MM.1S (cell line): ENCODE measurements at regions not wholly inside any gene's neighbourhood (a gene's known extent, or its start where the extent isn't known, plus 50 kb on each side); places are given as distances from the start of the nearest gene placed in this dataset.

Experiments
- DNase-seq: peaks from one replicate; pipeline ENCODE4 v3.0.0-alpha.2; 2015
- H2AFZ ChIP-seq: fragments of 300-600 bp; sonication (generic); 2 replicates; pipeline ENCODE4 v1.6.0; 2016; ENCODE audit warnings: antibody characterized with exemption, low read length
- H3F3A ChIP-seq: fragments of 300-600 bp; sonication (generic); 2 replicates; pipeline ENCODE4 v1.6.1; 2016; ENCODE audit warnings: mild to moderate bottlenecking, antibody characterized with exemption, low read length, moderate library complexity, mixed read lengths; ENCODE audit not compliant: insufficient read depth
- H3K27ac ChIP-seq: fragments of 300-600 bp; sonication (generic); 2 replicates; pipeline ENCODE4 v1.5.1; 2016; ENCODE audit warnings: mild to moderate bottlenecking, low read length
- H3K27me3 ChIP-seq: fragments of 300-600 bp; sonication (generic); replicated peaks from 2 replicates; pipeline ENCODE4 v1.6.0; 2016; ENCODE audit warnings: low read length; ENCODE audit not compliant: insufficient read depth
- H3K36me3 ChIP-seq: fragments of 300-600 bp; sonication (generic); replicated peaks from 2 replicates; pipeline ENCODE4 v1.6.1; 2016; ENCODE audit warnings: mild to moderate bottlenecking, low read length, mixed read lengths; ENCODE audit not compliant: insufficient read depth
- H3K4me1 ChIP-seq: fragments of 300-600 bp; sonication (generic); 2 replicates; pipeline ENCODE4 v1.6.1; 2016; ENCODE audit warnings: low read length, mixed read lengths
- H3K4me2 ChIP-seq: fragments of 300-600 bp; sonication (generic); 2 replicates; pipeline ENCODE4 v1.6.0; 2016; ENCODE audit warnings: low read depth, low read length
- H3K4me3 ChIP-seq: fragments of 300-600 bp; sonication (generic); 2 replicates; pipeline ENCODE4 v1.5.1; 2016; ENCODE audit warnings: low read length, mixed read lengths
- H3K79me2 ChIP-seq: fragments of 300-600 bp; sonication (generic); 2 replicates; pipeline ENCODE4 v1.6.1; 2016; ENCODE audit warnings: mixed run types, low read length, mixed read lengths
- H3K9ac ChIP-seq: fragments of 300-600 bp; sonication (generic); 2 replicates; pipeline ENCODE4 v1.6.1; 2016; ENCODE audit warnings: low read length, mixed read lengths
- H3K9me2 ChIP-seq: fragments of 300-600 bp; sonication (generic); replicated peaks from 2 replicates; pipeline ENCODE4 v1.6.1; 2016; ENCODE audit warnings: mild to moderate bottlenecking, low read length, mixed read lengths; ENCODE audit not compliant: insufficient read depth
- H3K9me3 ChIP-seq: fragments of 300-600 bp; sonication (generic); replicated peaks from 2 replicates; pipeline ENCODE4 v1.6.1; 2016; ENCODE audit warnings: mild to moderate bottlenecking, low read length, mixed read lengths; ENCODE audit not compliant: insufficient read depth
- H4K20me1 ChIP-seq: fragments of 300-600 bp; sonication (generic); 2 replicates; pipeline ENCODE4 v1.6.1; 2016; ENCODE audit warnings: mild to moderate bottlenecking, low read length, moderate library complexity, mixed read lengths; ENCODE audit not compliant: insufficient read depth
- EZH2 ChIP-seq: fragments of 300-600 bp; sonication (generic); optimal IDR thresholded peaks from 2 replicates; pipeline ENCODE3; 2017; ENCODE audit warnings: low read depth, mild to moderate bottlenecking, antibody characterized with exemption, low read length, mixed read lengths
- EZH2phosphoT487 ChIP-seq: fragments of 300-600 bp; sonication (generic); IDR thresholded peaks from 2 replicates; pipeline ENCODE4 v1.6.1; 2018; ENCODE audit warnings: antibody characterized with exemption, low read length
- TF ChIP-seq, protein P1 (sequence below): fragments of 300-600 bp; sonication (generic); IDR thresholded peaks from 2 replicates; pipeline ENCODE4 v1.5.1; 2016; ENCODE audit warnings: antibody characterized with exemption, low read length, mixed read lengths

DNA sequence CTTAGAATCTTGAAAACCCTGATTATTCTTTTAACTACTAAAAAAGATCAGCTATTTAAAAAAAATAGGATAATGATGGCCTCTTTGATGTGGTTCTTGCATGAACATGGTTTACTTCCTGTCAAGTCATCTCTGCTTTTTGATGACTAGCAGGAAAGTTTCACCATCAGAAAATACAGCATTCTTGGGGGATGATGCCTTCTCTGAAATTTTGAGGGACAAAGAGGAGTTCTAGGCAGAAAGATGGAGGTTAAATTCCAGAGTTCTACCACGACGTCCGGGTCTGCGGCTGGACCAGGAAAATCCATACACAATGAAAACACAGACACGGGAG lies 130.4 kb downstream of the OLIG3 start:
- Histone ChIP-seq H3K9ac (no peak overlapping the region), H3K9me2 (no peaks in the 10 kb centered on the region), H3K9me3 (no peaks in the 10 kb centered on the region), H3K27ac (no peak overlapping the region), H3K4me2 (0 out of 2 replicates have a peak overlapping the region, but pooled peaks have one; percentile 2), H3K27me3 (no peaks in the 10 kb centered on the region), H3K4me1 (peaks cover 16% of the 10 kb centered on the region), H3K4me3 (no peak overlapping the region), H3K79me2 (no peaks in the 10 kb centered on the region), H3K36me3 (no peaks in the 10 kb centered on the region), H2AFZ (no peak overlapping the region), H3F3A (no peaks in the 10 kb centered on the region), H4K20me1 (no peaks in the 10 kb centered on the region)
- TF ChIP-seq EZH2, result no peak
- TF ChIP-seq, protein P1, sequence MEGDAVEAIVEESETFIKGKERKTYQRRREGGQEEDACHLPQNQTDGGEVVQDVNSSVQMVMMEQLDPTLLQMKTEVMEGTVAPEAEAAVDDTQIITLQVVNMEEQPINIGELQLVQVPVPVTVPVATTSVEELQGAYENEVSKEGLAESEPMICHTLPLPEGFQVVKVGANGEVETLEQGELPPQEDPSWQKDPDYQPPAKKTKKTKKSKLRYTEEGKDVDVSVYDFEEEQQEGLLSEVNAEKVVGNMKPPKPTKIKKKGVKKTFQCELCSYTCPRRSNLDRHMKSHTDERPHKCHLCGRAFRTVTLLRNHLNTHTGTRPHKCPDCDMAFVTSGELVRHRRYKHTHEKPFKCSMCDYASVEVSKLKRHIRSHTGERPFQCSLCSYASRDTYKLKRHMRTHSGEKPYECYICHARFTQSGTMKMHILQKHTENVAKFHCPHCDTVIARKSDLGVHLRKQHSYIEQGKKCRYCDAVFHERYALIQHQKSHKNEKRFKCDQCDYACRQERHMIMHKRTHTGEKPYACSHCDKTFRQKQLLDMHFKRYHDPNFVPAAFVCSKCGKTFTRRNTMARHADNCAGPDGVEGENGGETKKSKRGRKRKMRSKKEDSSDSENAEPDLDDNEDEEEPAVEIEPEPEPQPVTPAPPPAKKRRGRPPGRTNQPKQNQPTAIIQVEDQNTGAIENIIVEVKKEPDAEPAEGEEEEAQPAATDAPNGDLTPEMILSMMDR, result no peak
- no peak for TF ChIP-seq EZH2phosphoT487
- peak; percentile 64 for DNase-seq

DNA sequence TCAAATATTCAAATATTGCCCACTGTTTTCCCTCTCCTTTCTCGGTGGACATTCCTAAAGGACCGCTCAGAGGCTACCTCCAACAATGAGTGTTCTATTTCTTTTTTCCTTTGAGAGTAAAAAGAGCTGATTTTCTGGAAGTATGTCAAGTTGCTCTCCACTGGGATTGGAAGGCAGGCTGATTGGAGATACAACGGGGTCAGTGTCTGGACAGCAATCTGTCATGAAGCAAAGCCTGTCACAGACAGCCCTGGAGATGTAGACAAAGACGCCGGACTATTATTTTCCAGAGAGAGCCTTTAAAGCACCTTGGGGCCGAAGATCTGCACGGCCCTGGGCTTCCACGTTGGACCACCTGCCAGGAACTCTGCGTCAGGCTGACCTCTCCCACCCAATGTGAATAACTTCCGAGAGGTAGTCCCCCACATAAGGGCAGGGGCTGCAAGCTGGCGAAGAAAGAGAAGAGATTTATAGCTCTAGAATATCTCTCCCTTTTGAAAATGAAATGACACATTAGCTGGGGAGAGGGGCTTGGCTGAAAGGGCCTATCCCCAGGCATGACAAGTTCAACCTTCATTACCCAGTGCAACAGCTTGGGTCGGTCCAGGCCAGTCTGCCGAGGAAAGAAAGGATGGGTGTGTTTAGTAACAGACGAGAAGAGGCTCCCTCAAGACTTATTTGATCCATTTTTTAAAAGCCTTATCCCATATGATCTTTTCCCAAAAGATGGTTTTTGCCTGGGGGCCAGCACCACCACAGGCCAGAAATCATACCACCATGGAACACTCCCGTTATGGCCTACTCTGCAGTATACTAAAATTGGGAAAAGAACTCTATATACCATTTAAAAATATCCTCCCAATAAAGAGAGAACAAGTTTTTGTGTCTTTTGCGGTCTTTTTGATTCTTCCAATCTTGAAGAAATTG lies 131.1 kb downstream of the OLIG3 start:
- Histone ChIP-seq H3K27ac (no peak overlapping the region), H3K4me1 (peaks cover 16% of the 10 kb centered on the region), H3K4me2 (0 out of 2 replicates have a peak overlapping the region, but pooled peaks have one; percentile 2), H3K4me3 (no peak overlapping the region), H3K79me2 (no peaks in the 10 kb centered on the region), H2AFZ (no peak overlapping the region), H3K9me2 (no peaks in the 10 kb centered on the region), H3K9ac (no peak overlapping the region), H4K20me1 (no peaks in the 10 kb centered on the region), H3K27me3 (no peaks in the 10 kb centered on the region), H3K9me3 (no peaks in the 10 kb centered on the region), H3F3A (no peaks in the 10 kb centered on the region), H3K36me3 (no peaks in the 10 kb centered on the region)
- TF ChIP-seq, protein P1, result no peak
- TF ChIP-seq EZH2 (no peak), EZH2phosphoT487 (no peak)
- no peak for DNase-seq

DNA sequence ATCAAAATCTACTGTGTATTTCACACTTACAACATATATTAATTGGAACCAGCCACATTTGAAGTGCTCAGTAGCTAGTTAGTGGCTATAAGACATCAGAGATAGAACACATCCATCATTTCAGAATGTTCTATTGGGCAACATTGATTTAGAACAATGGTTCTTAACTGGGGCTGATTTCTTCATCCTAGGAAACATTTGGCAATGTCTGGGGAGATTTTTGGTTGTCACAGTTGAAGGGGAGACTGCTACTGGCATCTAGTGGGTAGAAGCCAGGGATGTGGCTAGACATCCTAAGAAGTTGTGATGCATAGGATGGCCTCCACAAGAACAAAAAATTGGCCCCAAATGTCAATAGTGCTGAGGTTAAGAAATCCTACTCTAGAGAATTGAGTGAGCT lies 132.5 kb downstream of the OLIG3 start:
- no peak for DNase-seq
- no peaks in the 10 kb centered on the region for H3K27me3 ChIP-seq
- no peak overlapping the region for H3K27ac ChIP-seq
- H4K20me1 ChIP-seq, result no peaks in the 10 kb centered on the region
- no peaks in the 10 kb centered on the region for H3K36me3 ChIP-seq
- peaks cover 13% of the 10 kb centered on the region for H3K4me1 ChIP-seq
- no peak overlapping the region for H3K9ac ChIP-seq
- H3K4me3 ChIP-seq, result no peak overlapping the region
- H3K9me3 ChIP-seq, result no peaks in the 10 kb centered on the region
- no peaks in the 10 kb centered on the region for H3K79me2 ChIP-seq
- TF ChIP-seq EZH2phosphoT487 (no peak), EZH2 (no peak)
- TF ChIP-seq, protein P1, result no peak
- no peaks in the 10 kb centered on the region for H3F3A ChIP-seq
- no peak overlapping the region for H2AFZ ChIP-seq
- no peaks in the 10 kb centered on the region for H3K9me2 ChIP-seq
- H3K4me2 ChIP-seq, result no peak overlapping the region
